Fibroblast of lung (primary cell): ENCODE measurements at regions not wholly inside any gene's neighbourhood (a gene's known extent, or its start where the extent isn't known, plus 50 kb on each side); places are given as distances from the start of the nearest gene placed in this dataset.

Experiments
- EZH2 ChIP-seq: IDR thresholded peaks from 2 replicates; pipeline ENCODE4 v1.5.1; 2012; ENCODE audit warnings: low read length, control low read depth, mild to moderate bottlenecking; ENCODE audit errors: missing control alignments
- TF ChIP-seq, protein P1 (sequence below), 2 donors: IDR thresholded peaks in 1 of 2; conservative IDR thresholded peaks in 1 of 2; 1 replicate in 1 of 2; 2 replicates in 1 of 2; pipeline ENCODE4 v1.5.1; 2011 to 2012; ENCODE audit warnings: low read length in 2 of 2, control low read depth in 1 of 2, inconsistent platforms in 1 of 2, low read depth in 1 of 2, mild to moderate bottlenecking in 1 of 2

DNA sequence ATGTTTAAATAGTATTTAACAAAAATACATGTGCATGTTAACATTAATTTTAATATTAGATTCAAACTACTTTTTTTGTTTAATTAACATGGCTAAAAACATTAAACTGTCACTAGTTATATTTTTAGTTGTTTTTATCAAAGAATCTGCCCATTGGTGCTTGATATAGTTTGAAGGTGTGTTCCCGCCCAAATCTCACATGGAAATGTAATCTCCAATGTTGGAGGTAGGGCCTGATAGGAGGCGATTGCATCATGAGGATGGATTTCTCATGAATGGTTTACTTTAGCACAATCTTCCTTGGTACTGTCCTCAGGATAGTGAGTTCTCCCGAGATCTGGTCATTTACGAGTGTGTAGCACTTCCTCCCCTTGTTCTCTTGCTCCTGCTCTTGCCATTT is 2459.4 kb downstream of the PCDH9 start:
- TF ChIP-seq, protein P1, sequence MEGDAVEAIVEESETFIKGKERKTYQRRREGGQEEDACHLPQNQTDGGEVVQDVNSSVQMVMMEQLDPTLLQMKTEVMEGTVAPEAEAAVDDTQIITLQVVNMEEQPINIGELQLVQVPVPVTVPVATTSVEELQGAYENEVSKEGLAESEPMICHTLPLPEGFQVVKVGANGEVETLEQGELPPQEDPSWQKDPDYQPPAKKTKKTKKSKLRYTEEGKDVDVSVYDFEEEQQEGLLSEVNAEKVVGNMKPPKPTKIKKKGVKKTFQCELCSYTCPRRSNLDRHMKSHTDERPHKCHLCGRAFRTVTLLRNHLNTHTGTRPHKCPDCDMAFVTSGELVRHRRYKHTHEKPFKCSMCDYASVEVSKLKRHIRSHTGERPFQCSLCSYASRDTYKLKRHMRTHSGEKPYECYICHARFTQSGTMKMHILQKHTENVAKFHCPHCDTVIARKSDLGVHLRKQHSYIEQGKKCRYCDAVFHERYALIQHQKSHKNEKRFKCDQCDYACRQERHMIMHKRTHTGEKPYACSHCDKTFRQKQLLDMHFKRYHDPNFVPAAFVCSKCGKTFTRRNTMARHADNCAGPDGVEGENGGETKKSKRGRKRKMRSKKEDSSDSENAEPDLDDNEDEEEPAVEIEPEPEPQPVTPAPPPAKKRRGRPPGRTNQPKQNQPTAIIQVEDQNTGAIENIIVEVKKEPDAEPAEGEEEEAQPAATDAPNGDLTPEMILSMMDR (conservative IDR thresholded peaks at IDR 0.05 in 1 of 2, IDR thresholded peaks at IDR 0.05 in 1 of 2; ENCODE audit: low read depth in 1 of 2, low read length in 2 of 2), result no peak
- no peak for TF ChIP-seq EZH2
